GM18867 (cell line): ENCODE measurements at regions not wholly inside any gene's neighbourhood (a gene's known extent, or its start where the extent isn't known, plus 50 kb on each side); places are given as distances from the start of the nearest gene placed in this dataset.
"Not testable (repeated sequence)": the region's sequence is repeated elsewhere in the genome, so short reads cannot be mapped to it uniquely, and the experiment has no call there.

Source experiments
- ATAC-seq: cut with Tn5 transposase; IDR thresholded peaks from one replicate; pipeline ENCODE4 v1.9.1; 2021; ENCODE audit warnings: mild to moderate bottlenecking, moderate library complexity; ENCODE audit not compliant: unreplicated experiment

DNA sequence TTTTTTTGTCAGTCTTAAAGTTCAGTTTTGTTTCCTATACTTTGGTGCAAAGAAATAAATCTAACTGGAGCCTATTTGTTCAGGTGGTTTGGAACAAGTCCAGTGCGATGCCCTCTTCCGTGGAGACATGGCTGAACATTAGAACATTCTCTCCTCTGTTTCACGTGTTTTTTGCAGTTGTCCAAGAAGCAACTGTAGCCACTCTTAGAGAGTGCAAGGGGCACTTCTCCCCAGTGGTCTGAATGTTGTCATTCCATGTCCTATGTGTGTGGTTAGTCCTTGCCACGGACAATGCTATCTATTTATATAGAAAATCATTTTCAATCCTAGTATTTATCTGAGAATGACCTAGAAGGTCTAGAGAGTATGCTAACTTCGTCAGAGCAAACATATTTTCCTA lies 1232.5 kb upstream of the SEL1L start:
- ATAC-seq = no peak

DNA sequence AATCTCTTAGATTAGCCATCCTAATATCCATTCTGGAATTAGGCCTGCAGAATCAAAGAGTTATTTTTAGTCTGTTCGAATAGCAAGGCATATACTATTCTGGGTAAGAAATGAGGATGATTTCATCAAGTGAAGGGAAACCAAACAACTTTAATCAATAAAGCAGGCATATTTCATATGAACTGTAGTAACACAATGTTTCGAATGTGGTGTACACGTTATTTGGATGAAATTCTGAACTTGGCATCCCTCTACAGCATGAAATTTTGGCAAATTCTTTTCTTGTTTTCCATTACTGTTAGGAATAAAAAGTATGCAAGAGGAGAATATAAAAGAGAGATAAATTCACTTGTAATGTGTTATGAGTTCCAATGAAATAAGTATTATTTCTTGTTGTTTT lies 1233.3 kb upstream of the SEL1L start:
- ATAC-seq = no peak

DNA sequence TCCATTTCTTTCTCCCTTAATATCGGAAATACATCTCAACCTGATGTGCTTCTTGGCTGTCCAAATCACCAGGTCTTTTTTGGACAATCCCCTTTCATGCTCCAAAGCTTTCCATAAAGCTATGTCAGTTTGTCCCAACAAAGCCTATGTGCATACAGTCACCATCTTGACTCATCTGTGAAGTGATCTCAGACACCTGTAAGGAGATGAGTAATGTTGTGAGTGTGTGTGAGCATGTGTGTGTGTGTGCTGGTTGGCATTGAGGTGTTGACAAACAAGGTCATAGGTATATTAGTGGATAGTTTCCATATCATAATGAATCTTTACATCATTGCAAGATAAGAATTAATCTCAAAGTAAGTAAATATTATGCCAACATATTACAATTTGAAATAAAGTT lies 1243.3 kb upstream of the SEL1L start:
- ATAC-seq = no peak

DNA sequence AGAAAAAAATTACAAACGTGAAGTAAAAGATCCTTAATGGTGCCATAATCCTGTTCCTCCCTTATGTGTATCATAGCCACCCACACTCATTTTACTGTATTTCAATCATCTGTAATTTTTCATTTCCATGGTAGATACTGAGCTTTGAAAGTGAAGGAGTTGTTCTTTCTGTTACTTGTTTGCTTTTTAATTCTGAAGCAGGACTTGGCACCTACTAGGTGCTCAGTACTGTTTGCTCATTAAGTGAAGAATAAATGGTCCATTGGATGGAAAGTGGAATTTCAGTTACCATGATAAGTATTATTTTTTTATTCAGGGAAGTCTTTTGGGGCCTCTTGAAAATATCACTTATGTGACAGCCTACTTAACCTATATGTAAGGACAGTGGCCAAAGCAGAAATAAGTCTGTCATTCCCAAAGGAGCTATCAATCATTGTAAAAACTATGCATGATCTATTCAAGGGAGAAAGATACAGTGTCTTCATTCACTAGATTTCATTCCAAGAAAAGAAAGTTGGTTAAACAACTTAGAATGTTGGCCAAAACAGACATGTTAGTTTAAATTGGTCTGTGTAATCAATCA lies 1244.4 kb upstream of the SEL1L start:
- ATAC-seq = no peak

DNA sequence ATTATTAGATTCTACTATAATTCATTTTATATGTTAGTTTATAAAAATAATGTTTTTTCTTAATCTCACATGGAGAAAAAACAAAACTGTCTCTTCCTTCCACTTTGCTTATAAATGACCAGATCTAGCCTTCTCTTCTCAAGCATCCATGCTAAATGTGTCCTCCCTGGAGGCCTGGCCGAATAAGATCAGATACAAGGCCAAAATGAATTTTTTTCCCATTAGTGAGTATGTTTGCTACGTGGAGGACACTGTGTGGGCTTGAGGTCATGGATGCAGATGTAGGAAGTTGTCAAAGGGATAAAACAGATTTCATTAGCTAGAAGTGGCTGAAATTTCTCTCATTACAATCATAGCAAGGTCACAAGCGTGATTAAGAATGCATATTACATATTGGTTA lies 1244.9 kb upstream of the SEL1L start:
- no peak for ATAC-seq

DNA sequence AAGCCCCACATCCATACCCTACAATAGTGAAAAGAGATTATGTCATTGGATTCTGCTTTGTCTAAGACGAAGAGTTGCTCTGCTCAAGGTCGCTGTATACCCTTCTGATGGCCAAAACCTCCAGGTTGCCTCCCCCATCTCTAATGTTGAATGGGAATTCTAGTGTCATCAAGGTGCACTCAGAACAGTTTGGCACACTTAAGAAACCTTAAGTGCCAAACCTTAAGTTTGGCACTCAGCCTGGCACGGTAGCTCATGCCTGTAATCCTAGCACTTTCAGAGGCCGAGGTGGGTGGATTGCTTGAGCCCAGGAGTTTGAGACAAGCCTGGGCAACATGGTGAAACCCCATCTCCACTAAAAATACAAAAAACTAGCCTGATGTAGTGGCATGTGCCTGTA lies 1245.6 kb upstream of the SEL1L start:
- no peak for ATAC-seq

DNA sequence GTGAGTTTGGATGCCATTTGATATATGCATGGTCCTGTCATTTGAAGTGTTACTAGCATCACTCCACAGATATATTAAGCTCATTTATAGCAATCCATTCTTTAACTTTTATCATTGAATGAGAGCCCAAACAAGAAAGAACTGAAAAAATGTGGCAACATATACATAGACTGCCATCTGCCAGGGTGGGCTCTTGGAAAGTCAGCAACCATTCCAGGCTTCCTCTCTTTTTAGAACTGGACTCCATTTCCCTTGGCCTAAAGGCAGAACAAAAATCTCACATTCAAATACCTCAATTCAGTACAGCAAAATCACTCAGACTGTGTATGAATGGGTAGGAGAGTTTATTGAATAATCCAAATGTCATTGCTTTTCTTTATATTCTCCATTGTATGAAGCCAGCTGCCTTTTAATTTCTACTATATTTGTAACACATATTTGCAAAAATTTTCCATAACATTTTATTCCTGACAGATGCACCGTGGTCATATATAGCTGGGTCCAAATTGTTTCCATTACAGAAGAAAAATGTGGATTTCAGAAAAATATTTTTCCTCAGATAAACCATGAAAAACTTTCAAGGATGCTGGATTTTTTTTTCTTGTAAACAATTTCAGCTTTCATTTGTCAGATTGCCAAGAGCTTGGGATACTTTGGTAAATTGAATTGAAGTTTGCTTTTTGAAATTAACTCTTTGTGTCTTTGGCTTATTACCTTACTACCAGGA lies 1252.3 kb upstream of the SEL1L start:
- ATAC-seq = no peak

DNA sequence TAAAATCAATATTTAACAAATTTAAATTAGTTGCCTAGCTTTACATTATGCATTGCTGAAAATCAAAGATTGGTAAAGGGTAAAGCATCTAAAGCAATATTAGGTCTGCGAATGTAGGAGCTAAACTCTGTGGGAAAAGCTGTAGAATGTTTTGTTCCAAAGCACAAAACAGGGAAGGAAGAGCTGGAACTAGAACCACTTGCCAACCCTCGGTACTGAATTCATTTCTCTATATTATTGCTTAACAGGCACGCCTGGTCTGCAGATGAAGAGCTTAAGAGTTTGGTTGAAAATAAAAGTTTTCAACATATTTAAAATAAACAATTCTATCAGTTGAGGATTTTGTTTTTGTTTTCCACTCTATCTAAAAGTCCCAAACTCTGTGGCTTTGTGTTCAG lies 1252.8 kb upstream of the SEL1L start:
- no peak for ATAC-seq

DNA sequence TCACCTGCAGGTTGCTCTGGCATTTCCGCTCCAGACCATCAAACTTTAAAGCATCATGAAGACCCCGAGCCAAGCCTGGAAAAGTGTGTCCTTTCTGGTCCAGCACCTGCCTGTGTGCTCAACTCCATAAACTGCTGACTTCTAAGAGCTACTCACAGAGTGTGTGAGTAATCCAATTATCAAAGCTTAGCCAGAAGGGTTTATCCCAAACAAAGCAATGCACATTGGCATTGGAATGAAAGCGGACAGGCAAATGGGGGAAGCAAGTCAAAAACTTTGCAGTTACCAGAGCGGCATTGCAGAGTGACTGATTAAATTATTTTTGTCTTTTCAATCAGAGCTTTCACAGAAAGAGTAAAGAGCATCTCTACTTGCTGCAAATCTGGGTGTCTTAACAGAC lies 1262.4 kb upstream of the SEL1L start:
- ATAC-seq = no peak

DNA sequence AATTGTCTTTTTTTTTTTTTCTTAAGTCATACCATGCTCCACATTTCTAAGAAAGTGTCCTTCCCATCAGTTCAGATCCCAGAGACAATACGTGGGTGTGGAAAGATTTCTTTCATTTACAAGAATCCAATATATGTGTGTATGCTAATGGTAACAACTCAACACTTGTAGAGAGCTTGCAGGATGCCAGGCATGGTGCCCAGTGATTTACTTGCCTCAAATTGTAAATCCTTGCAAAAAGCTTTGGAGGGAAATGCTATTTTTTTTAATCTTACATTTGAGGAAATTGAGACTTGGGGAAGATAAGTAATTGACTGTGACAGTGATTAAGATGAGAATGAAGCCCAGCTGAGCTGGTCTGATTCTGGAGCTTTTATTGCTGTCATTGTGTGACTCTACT lies 1264.6 kb upstream of the SEL1L start:
- ATAC-seq = no peak

DNA sequence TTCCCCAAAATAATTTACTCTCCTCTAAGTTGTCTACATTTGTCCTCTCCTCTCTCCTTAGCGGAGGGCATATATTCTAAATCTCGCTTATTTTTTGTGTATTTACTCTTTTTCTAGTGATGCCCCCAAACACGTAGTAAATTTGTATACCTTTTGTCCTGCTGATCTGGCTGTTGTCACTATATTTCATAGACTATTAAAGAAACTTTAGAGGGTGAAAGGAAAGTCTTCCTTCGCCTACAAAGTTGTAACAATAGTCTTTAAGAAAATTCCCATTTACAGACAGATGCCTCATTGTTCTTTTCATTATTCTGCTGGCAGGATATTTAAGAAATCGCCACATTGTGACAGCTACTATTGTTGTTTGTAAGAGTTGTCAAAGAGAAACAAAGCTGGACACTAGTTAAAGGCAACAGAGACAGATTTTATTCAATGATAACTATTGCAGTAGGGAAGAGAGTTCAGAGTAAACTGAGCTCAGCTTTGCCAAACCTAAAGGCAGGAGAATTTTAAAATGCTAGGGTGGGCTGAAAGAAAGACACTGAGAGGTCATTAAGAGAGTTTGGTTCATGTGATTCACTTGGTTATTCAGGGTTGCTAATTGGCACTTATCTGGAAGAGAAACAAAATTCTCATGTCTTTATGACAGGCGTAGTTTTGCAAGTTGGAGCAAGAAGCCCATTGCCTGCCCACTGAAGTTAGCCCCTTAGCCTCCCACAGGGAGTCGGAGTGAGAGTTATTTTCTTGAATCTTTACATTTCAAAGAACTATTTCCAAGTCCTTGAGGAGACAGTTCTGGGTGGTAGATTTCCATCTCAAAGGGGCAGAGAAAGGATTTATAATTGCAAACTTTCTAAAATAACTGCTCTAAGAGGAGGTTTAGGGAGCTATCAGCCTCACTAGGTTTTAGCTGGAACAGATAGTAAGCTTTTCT lies 1272.5 kb upstream of the SEL1L start:
- no peak for ATAC-seq

DNA sequence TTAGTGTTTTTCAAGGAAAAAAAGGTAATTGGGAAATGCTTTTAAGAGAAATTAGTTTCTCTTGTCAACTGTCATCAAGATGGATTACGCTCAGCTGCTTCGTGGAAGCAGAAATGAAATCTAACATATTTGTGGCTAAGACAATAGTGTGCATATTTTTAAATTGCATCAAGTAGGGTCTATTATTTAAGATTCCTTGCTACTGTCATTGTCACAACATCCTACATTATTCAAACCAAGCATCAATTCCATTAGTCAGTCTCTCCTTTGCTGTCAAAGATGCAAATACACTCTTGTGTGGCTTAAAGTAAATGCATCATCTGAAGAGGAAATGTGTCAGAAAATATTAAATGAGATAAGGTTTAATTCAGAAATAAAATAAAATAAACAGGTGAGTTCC lies 1277.6 kb upstream of the SEL1L start:
- no peak for ATAC-seq

DNA sequence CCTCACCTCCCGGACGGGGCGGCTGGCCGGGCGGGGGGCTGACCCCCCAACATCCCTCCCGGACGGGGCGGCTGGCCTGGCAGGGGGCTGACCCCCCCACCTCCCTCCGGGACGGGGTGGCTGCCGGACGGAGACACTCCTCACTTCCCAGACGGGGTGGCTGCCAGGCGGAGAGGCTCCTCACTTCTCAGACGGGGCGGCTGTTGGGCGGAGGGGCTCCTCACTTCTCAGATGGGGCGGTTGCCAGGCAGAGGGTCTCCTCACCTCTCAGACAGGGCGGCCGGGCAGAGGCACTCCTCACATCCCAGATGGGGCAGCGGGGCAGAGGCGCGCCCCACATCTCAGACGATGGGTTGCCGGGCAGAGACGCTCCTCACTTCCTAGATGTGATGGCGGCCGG lies 1280.7 kb upstream of the SEL1L start:
- ATAC-seq = not testable (repeated sequence)

DNA sequence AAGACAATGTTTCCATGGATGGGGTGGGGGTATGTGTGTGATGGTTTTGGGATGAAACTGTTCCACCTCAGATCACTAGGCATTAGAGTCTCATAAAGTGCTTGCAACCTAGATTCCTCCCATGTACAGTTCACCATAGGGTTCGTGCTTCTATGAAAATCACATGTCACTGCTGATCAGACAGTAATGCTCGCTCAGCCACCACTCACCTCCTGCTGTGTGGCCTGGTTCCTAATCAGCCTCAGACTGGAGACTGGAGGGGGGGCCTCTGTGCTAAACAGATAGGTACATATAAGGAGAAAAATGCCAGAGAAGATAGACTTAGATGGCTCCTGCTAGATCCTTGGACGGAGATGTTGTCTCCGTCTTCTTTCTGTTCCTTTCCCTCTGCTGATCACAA lies 1296.9 kb upstream of the SEL1L start:
- ATAC-seq = no peak

DNA sequence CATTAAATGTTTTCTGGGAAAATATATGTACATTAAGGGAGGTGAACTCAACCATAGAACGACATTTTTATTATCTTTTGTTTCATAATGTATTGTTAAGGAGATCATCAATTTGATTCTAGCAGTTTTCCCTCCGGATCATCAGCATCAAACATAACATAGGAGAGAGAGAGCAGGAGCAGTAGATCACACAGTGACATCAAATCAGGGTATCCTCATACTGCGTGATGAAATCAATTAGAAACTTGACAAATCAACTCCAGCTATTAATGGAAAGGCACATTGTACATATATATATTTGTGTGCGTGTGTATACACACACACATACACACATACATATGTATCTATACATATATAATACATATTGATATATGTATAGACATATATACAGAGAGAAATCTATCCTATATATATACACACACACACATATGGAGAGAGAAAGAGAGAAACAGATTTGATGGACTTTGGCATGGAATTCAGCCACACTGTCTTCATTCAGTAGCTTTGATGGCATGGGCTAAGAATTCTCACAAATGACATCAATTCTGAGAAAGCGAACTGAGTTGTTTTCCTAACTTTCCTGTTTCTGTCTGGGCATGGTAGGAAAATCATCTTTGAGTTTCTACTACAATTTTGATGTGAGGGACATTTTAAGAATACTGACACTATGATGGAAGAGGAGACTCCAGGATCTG lies 1302.8 kb upstream of the SEL1L start:
- ATAC-seq = no peak

DNA sequence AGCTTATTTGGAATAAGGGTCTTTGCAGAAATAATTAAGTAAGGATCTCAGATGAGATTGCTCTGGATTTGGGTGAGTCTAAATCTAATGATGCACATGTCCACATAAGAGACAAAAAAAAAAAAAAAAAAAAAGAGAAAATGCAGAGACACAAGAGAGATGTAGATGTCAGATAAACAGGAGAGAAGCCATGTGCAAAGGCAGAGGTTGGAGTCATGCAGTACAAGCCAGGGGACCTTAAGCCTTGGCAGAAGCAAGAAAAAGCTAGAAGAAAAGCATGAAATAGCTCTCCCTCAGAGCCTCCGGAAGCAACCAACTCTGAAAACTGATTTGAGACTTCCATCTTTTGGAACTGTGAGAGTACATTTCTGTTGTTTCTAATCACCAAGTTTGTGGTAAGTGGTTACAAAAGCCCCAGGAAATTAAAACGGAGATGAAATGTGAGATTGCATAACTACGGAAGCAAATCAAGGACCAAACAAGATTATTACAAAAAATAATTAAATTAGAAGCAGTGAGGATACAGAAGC lies 1304.0 kb upstream of the SEL1L start:
- ATAC-seq = no peak

DNA sequence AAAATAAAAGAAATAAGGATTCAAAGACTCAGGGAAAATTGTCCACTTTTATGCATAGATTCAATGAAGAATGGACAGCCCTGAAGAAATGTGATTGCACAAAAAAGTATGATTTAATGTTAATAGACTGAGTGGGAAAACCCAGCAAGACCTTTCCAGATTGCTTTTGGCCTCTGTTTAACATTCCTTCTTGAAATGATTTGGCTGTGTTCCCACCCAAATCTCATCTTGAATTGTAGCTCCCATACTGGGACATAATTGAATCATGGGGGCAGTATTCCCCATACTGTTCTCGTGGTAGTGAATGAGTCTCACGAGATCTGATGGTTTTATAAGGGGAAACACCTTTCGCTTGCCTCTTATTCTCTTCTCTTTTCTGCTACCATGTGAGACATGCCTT lies 1316.9 kb upstream of the SEL1L start:
- no peak for ATAC-seq

DNA sequence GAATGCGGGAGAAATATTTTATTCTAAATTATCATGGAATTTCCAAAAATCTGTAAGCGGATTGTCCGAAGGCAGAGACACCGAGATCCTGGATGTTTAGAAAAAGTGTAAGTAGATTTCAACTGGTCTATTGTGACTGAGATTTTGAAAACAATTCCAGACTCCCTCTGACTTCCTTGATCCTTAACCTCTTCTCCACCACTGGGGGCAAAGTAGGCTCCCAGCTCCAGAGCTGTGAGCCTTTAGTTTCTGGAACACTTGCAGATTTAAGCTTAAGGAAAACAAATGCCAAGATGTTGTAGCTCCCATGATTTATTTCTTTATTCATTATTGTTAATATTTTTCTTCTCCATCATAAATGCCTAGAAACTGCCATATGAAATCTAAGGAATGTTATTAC lies 1320.5 kb upstream of the SEL1L start:
- no peak for ATAC-seq

DNA sequence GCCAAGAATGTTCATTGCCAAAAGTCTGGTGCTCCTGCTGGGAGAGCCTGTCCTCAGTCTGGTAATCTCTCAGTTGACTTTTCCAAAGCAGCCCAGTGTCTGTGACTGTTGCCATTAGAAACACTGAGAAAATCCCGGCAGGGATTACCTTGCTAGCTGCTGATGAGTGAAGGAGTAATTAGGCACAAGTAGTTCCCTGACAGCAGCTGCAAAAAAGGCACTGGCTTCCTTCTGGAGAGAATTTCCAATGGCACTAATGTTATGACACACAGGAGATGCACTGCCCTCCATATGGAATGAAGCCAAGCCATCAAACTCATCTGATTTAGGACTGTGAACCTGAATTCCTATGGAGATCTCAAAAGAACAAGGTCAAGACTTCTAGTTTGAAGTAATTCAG lies 1321.2 kb upstream of the SEL1L start:
- no peak for ATAC-seq

DNA sequence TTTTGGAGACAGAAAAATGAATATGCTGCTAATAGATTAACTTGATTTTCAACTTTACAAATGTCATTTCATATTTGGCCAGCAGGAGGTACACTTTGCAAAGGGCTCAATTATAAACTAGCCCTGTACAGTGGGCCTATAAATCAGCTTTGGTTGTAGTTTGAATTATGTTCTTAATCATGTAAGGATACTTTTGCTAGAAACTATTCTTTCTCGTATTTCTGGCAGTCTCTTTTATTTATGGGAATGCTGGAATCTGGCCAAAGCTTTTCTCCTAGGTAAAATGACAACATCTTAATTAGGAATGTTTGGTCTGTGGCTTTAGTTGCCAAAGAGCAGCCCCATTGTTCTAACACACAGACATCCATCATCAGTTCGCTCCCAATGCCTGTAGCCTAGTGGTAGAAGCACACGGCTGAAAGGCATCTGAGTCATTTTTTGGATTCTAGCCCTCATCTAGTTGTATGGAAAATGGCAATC lies 1322.3 kb upstream of the SEL1L start:
- no peak for ATAC-seq

DNA sequence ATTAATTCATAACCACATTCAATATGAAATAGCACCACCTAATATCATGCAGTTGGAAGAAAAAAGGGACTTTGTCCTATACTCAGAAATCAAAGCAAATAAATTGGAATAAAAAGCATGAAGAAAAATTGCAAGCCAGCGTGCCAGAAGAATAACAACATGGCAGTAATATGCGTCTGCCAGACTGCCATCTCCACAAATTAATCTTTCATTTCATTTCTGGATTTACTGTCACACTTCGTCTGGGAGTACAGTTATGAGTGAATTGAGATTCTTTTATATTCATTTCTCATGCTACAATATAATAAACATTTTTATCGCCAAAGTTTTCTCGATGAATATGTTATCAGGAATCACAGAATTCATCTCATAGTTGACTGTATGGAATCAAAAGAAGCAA lies 1327.7 kb upstream of the SEL1L start:
- no peak for ATAC-seq
